ENCODE measurements at regions not wholly inside any gene's neighbourhood (a gene's known extent, or its start where the extent isn't known, plus 50 kb on each side); places are given as distances from the start of the nearest gene placed in this dataset.

GRCh38 chr18:10242936-10243680 lies 211.3 kb upstream of the APCDD1 start:
- Histone ChIP-seq H3K79me2 (ENCODE audit: insufficient read depth, low read length) (no peaks in the 10 kb centered on the region), H3K23ac (ENCODE audit: insufficient read length, low read depth, low read length) (no peak overlapping the region), H3K4me2 (ENCODE audit: insufficient read depth, insufficient read length, low read length) (no peak overlapping the region), H3T11ph (ENCODE audit: low read length) (no peak overlapping the region), H2AFZ (ENCODE audit: low read length) (no peak overlapping the region), H3K4me1 (ENCODE audit: insufficient read depth, low read length) (no peaks in the 10 kb centered on the region), H4K5ac (ENCODE audit: insufficient read length, low read depth, low read length) (no peak overlapping the region), H3K23me2 (ENCODE audit: insufficient read length, low read depth, low read length, poor library complexity, severe bottlenecking) (no peaks in the 10 kb centered on the region), H3K9me3 (ENCODE audit: control insufficient read depth, low read depth, low read length) (no peaks in the 10 kb centered on the region), H3K4ac (ENCODE audit: low read depth, low read length) (no peak overlapping the region), H2AK5ac (ENCODE audit: insufficient read length, low read length) (no peak overlapping the region), H3K27me3 (ENCODE audit: insufficient read depth, low read length) (no peaks in the 10 kb centered on the region), H3K27ac (ENCODE audit: insufficient read length, low read depth, low read length) (no peak overlapping the region), H2BK12ac (ENCODE audit: insufficient read length, low read depth, low read length) (no peak overlapping the region), H2BK15ac (ENCODE audit: low read depth, low read length) (no peak overlapping the region), H4K8ac (replicated peaks; ENCODE audit: insufficient read length, low read depth, low read length) (no peak overlapping the region), H3K9ac (ENCODE audit: extremely low read depth, insufficient read length, low read length) (no peak overlapping the region), H4K91ac (ENCODE audit: insufficient read length, low read depth, low read length) (no peak overlapping the region), H2BK120ac (ENCODE audit: low read depth, low read length, poor library complexity, severe bottlenecking) (no peak overlapping the region), H2BK20ac (ENCODE audit: low read depth, low read length, poor library complexity, severe bottlenecking) (no peak overlapping the region), H4K20me1 (ENCODE audit: control insufficient read depth, insufficient read depth, insufficient read length) (no peaks in the 10 kb centered on the region), H3K18ac (ENCODE audit: insufficient read length, low read depth, low read length) (no peak overlapping the region), H2BK5ac (ENCODE audit: insufficient read length, low read length) (no peak overlapping the region), H3K56ac (ENCODE audit: insufficient read length, low read depth, low read length) (no peak overlapping the region), H3K14ac (ENCODE audit: insufficient read depth, low read length) (no peak overlapping the region), H3K79me1 (ENCODE audit: insufficient read depth, low read depth, low read length, poor library complexity, severe bottlenecking) (no peaks in the 10 kb centered on the region)
- H3K9me3 Mint-ChIP-seq, result no peaks in the 10 kb centered on the region; a peak in 1 of 5 replicates
- peaks cover 3% of the 10 kb centered on the region; the same call in 1 of the 2 replicates for H3K27me3 Mint-ChIP-seq (ENCODE audit: low read depth)
- TF ChIP-seq CTCF (conservative IDR thresholded peaks at IDR 0.05), result no peak
- no CpG with 5 or more reads among the region's 7 CpGs for WGBS (ENCODE audit: extremely low coverage, insufficient read length, low lambda C conversion rate)
- H3K36me3 Mint-ChIP-seq (ENCODE audit: insufficient read depth in 1 of 3, low read depth in 3 of 3), result no peaks in the 10 kb centered on the region
- H3K4me3 Mint-ChIP-seq, result no peak overlapping the region
- peak; percentile 37 for DNase-seq
- H3K27ac Mint-ChIP-seq, result no peak overlapping the region
- H3K4me1 Mint-ChIP-seq, result peaks cover 9 to 33% of the 10 kb centered on the region in 2 experiments

All from H9 (cell line).